Esophagus squamous epithelium (tissue), 5 donors: ENCODE measurements at regions not wholly inside any gene's neighbourhood (a gene's known extent, or its start where the extent isn't known, plus 50 kb on each side); places are given as distances from the start of the nearest gene placed in this dataset.

Source experiments
- DNase-seq: peaks from one replicate; lab custom pipeline; 2025; lab: John Stamatoyannopoulos, UW
- H3K27ac ChIP-seq, 4 donors: fragments of 200-600 bp; sonication (generic); one replicate each; pipeline ENCODE4 v1.5.1; 2016 to 2019; ENCODE audit warnings: mild to moderate bottlenecking in 1 of 4
- H3K27me3 ChIP-seq, 4 donors: fragments of 200-600 bp; sonication (generic); 1 replicate in 3 of 4; 2 replicates in 1 of 4; pipeline versions ENCODE4 v1.5.1 to v1.6.0; 2017 to 2021; ENCODE audit warnings: antibody characterized with exemption in 1 of 4
- H3K36me3 ChIP-seq, 3 donors: fragments of 200-600 bp; sonication (generic); one replicate each; pipeline ENCODE4 v1.5.1; 2016 to 2019
- H3K4me1 ChIP-seq, 3 donors: fragments of 200-600 bp; sonication (generic); one replicate each; pipeline ENCODE4 v1.5.1; 2017 to 2019
- H3K4me3 ChIP-seq, 4 donors: fragments of 200-600 bp; sonication (generic); 1 replicate in 3 of 4; 2 replicates in 1 of 4; pipeline ENCODE4 v1.5.1; 2016 to 2019; ENCODE audit warnings: mild to moderate bottlenecking in 2 of 4, moderate library complexity in 1 of 4
- H3K9me3 ChIP-seq, 3 donors: fragments of 200-600 bp; sonication (generic); one replicate each; pipeline ENCODE4 v1.5.1; 2016 to 2019
- CTCF ChIP-seq, 6 experiments: fragments of 450-650 bp in 4 of 6; fragments of 200-600 bp in 2 of 6; sonication (generic) in 2 of 6; IDR thresholded peaks; one replicate each; pipeline ENCODE4 v1.5.1; 2016 to 2019; ENCODE audit warnings: antibody characterized with exemption in 6 of 6, mild to moderate bottlenecking in 4 of 6, moderate library complexity in 4 of 6
- POLR2A ChIP-seq, 4 donors: fragments of 450-650 bp; IDR thresholded peaks; one replicate each; pipeline ENCODE4 v1.6.1; 2017; ENCODE audit warnings: antibody characterized with exemption in 4 of 4, mild to moderate bottlenecking in 4 of 4, moderate library complexity in 3 of 4
- WGBS, 2 donors: methylation state at CpG; one replicate each; pipeline ENCODE4 v1.1.5; 2018; 5-methylcytosine and 5-hydroxymethylcytosine counted together
- intact Hi-C: fragments of 100-400 bp; cut with DNase I; formaldehyde crosslinking; loops from one replicate; pipeline ENCODE4 v1.15.0; 2022
- donor health status: DM: yes; HTN: yes; CAD: no.

GRCh38 chr14:81679226-81679625 is 145.6 kb upstream of the SEL1L start:
- no peak for TF ChIP-seq CTCF (IDR thresholded peaks at IDR 0.05)
- DNase-seq = no peak

GRCh38 chr14:81681541-81681940 is 147.9 kb upstream of the SEL1L start:
- intact Hi-C loops = no loop called here
- H3K4me3 ChIP-seq = no peak overlapping the region
- no peaks in the 10 kb centered on the region for H3K9me3 ChIP-seq
- 17 to 27% methylated on average over 3 of the region's 3 CpGs for WGBS, 2 donors
- no peaks in the 10 kb centered on the region for H3K27me3 ChIP-seq
- no peaks in the 10 kb centered on the region for H3K4me1 ChIP-seq
- no peak for DNase-seq
- no peak for TF ChIP-seq POLR2A (IDR thresholded peaks at IDR 0.05)
- no peak overlapping the region for H3K27ac ChIP-seq
- H3K36me3 ChIP-seq = no peaks in the 10 kb centered on the region

More at GRCh38 chr14:81679226-81679625, 145.6 kb upstream of the SEL1L start:
- Histone ChIP-seq H3K4me3 (no peak overlapping the region), H3K36me3 (no peaks in the 10 kb centered on the region), H3K4me1 (no peaks in the 10 kb centered on the region), H3K27ac (no peak overlapping the region), H3K27me3 (no peaks in the 10 kb centered on the region), H3K9me3 (no peaks in the 10 kb centered on the region)
- WGBS, 2 donors = 83% methylated on average over 1 of the region's 20 CpGs; no CpG with 5 or more reads in 1 of the 2 donors
- intact Hi-C loops = no loop called here

- no peaks in the 10 kb centered on the region for H3K4me1 ChIP-seq
- no peaks in the 10 kb centered on the region for H3K9me3 ChIP-seq
- no peaks in the 10 kb centered on the region for H3K36me3 ChIP-seq
- H3K4me3 ChIP-seq = no peak overlapping the region
- WGBS, 2 donors = 39 to 85% methylated on average over 1 of the region's 1 CpG
- H3K27ac ChIP-seq = no peak overlapping the region
- H3K27me3 ChIP-seq = no peaks in the 10 kb centered on the region
- intact Hi-C loops = no loop called here
- no peak for DNase-seq
- no peak for TF ChIP-seq CTCF (IDR thresholded peaks at IDR 0.05)
- TF ChIP-seq POLR2A (IDR thresholded peaks at IDR 0.05) = no peak
Observed at GRCh38 chr14:81682134-81682533, 148.5 kb upstream of the SEL1L start.

GRCh38 chr14:81682701-81683100 is 149.0 kb upstream of the SEL1L start:
- intact Hi-C loops = no loop called here
- Histone ChIP-seq H3K36me3 (no peaks in the 10 kb centered on the region), H3K27me3 (no peaks in the 10 kb centered on the region), H3K4me1 (no peaks in the 10 kb centered on the region), H3K9me3 (no peaks in the 10 kb centered on the region), H3K4me3 (no peak overlapping the region), H3K27ac (no peak overlapping the region)
- no peak for TF ChIP-seq CTCF (IDR thresholded peaks at IDR 0.05)
- TF ChIP-seq POLR2A (IDR thresholded peaks at IDR 0.05) = no peak
- 29 to 44% methylated on average over 2 of the region's 2 CpGs for WGBS, 2 donors
- DNase-seq = no peak

GRCh38 chr14:81684696-81685095 is 151.0 kb upstream of the SEL1L start:
- TF ChIP-seq POLR2A (IDR thresholded peaks at IDR 0.05) = no peak
- Histone ChIP-seq H3K4me1 (no peaks in the 10 kb centered on the region), H3K9me3 (no peaks in the 10 kb centered on the region), H3K4me3 (no peak overlapping the region), H3K27me3 (no peaks in the 10 kb centered on the region), H3K36me3 (no peaks in the 10 kb centered on the region), H3K27ac (no peak overlapping the region)
- no peak for DNase-seq
- intact Hi-C loops = no loop called here
- WGBS, 2 donors = 33 to 65% methylated on average over 1 of the region's 1 CpG

- DNase-seq = no peak
- Histone ChIP-seq H3K4me1 (no peaks in the 10 kb centered on the region), H3K27me3 (no peaks in the 10 kb centered on the region), H3K27ac (no peak overlapping the region), H3K4me3 (no peak overlapping the region), H3K36me3 (no peaks in the 10 kb centered on the region), H3K9me3 (no peaks in the 10 kb centered on the region)
- WGBS, 2 donors = 46 to 50% methylated on average over 4 of the region's 4 CpGs
- intact Hi-C loops = no loop called here
- TF ChIP-seq POLR2A (IDR thresholded peaks at IDR 0.05) (no peak), CTCF (IDR thresholded peaks at IDR 0.05) (no peak)
Observed at GRCh38 chr14:81686512-81686911, 152.9 kb upstream of the SEL1L start.
